ENCODE measurements at regions not wholly inside any gene's neighbourhood (a gene's known extent, or its start where the extent isn't known, plus 50 kb on each side); places are given as distances from the start of the nearest gene placed in this dataset.
A peak's percentile ranks its signal among the peaks of the same experiment; 100 is the strongest.

DNA sequence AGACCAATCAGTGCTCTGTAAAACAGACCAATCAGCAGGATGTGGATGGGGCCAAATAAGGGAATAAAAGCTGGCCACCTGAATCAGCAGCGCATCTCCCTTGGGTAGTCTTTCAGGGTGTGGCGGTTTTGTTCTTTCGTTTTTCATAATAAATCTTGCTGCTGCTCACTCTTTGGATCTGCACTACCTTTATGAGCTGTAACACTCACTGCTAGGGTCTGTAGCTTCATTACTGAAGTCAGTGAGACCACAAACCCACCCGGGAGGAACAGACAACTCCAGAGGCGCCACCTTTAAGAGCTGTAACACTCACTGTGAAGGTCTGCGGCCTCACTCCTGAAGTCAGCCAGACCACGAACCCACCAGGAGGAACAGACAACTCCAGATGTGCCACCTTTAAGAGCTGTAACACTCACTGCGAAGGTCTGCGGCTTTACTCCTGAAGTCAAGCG is 175.5 kb upstream of the PDGFD start:
- H3K36me3 ChIP-seq = no peaks in the 10 kb centered on the region
- intact Hi-C loops (cut with DNase I; ENCODE audit: low total_unique reads) = no loop called here
- H3K27me3 ChIP-seq (replicated peaks in 1 of 7) = no peaks in the 10 kb centered on the region
- TF ChIP-seq, protein P1, sequence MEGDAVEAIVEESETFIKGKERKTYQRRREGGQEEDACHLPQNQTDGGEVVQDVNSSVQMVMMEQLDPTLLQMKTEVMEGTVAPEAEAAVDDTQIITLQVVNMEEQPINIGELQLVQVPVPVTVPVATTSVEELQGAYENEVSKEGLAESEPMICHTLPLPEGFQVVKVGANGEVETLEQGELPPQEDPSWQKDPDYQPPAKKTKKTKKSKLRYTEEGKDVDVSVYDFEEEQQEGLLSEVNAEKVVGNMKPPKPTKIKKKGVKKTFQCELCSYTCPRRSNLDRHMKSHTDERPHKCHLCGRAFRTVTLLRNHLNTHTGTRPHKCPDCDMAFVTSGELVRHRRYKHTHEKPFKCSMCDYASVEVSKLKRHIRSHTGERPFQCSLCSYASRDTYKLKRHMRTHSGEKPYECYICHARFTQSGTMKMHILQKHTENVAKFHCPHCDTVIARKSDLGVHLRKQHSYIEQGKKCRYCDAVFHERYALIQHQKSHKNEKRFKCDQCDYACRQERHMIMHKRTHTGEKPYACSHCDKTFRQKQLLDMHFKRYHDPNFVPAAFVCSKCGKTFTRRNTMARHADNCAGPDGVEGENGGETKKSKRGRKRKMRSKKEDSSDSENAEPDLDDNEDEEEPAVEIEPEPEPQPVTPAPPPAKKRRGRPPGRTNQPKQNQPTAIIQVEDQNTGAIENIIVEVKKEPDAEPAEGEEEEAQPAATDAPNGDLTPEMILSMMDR (IDR thresholded peaks at IDR 0.05 in 8 of 11, conservative IDR thresholded peaks at IDR 0.05 in 3 of 11) = no peak
- no peak for TF ChIP-seq POLR2AphosphoS5 (IDR thresholded peaks at IDR 0.05)
- no peak overlapping the region for H3K27ac ChIP-seq
- H3K4me1 ChIP-seq = no peaks in the 10 kb centered on the region
- 77 to 89% (median 83%) methylated on average over 10 of the region's 10 CpGs for WGBS, 5 donors
- no peak overlapping the region for H3K4me3 ChIP-seq
- no peak for DNase-seq
- no peaks in the 10 kb centered on the region for H3K9me3 ChIP-seq

DNA sequence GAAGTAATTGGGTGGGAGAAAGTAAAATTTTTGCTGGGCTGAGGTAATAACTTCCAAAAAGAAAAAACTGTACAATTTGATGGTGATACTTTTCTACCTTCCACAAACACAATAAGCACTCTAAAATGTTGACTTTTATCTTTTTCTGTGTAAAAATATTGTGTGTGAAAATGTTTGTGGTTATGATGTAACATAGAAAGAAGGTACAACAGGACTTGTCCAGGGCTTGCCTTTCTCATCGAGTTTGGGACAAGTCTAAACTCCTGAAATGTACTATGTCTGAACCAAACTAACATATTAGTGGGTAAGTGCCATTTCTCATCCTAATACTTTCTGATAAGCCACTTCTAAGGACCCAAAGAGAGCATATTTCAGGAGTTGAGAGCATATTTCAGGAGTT is 174.2 kb upstream of the PDGFD start:
- Histone ChIP-seq H3K27ac (no peak overlapping the region), H3K27me3 (replicated peaks in 1 of 7) (no peaks in the 10 kb centered on the region), H3K4me1 (no peaks in the 10 kb centered on the region), H3K4me3 (no peak overlapping the region), H3K36me3 (no peaks in the 10 kb centered on the region), H3K9me3 (no peaks in the 10 kb centered on the region)
- WGBS, 5 donors = 80 to 91% (median 87%) methylated on average over 1 of the region's 1 CpG
- TF ChIP-seq, protein P1 (IDR thresholded peaks at IDR 0.05 in 8 of 11, conservative IDR thresholded peaks at IDR 0.05 in 3 of 11) = no peak
- TF ChIP-seq POLR2AphosphoS5 (IDR thresholded peaks at IDR 0.05) = no peak
- no peak for TF ChIP-seq POLR2A (IDR thresholded peaks at IDR 0.05)
- intact Hi-C loops (cut with DNase I; ENCODE audit: low total_unique reads) = no loop called here
- DNase-seq = no peak

DNA sequence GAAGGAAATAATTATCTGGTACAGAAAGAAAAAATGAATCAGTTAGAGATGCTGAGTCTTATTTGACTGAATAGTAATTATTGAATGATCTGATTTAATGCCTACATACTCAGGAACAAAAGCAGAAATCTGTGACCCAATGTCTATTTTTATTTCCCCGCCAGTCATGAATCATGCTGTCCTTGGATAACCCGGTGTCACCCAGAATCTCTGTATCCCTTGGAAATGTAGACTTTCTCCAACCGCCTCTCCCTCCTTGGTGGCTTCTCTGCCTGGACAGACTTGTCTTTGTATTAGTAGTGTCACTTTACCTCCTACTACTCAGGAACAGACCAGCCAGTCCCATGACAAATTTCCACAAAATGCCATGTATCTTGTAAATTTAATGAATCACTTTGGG is 173.3 kb upstream of the PDGFD start:
- no peaks in the 10 kb centered on the region for H3K9me3 ChIP-seq
- 87 to 92% (median 89%) methylated on average over 3 of the region's 3 CpGs for WGBS, 5 donors
- TF ChIP-seq POLR2AphosphoS5 (IDR thresholded peaks at IDR 0.05) (no peak), POLR2A (IDR thresholded peaks at IDR 0.05) (no peak)
- TF ChIP-seq, protein P1 (IDR thresholded peaks at IDR 0.05 in 8 of 11, conservative IDR thresholded peaks at IDR 0.05 in 3 of 11) = no peak
- no peak for DNase-seq
- H3K27ac ChIP-seq = no peak overlapping the region
- no peaks in the 10 kb centered on the region for H3K4me1 ChIP-seq
- no peak overlapping the region for H3K4me3 ChIP-seq
- intact Hi-C loops (cut with DNase I; ENCODE audit: low total_unique reads) = no loop called here
- no peaks in the 10 kb centered on the region for H3K27me3 ChIP-seq (replicated peaks in 1 of 7)
- H3K36me3 ChIP-seq = no peaks in the 10 kb centered on the region

DNA sequence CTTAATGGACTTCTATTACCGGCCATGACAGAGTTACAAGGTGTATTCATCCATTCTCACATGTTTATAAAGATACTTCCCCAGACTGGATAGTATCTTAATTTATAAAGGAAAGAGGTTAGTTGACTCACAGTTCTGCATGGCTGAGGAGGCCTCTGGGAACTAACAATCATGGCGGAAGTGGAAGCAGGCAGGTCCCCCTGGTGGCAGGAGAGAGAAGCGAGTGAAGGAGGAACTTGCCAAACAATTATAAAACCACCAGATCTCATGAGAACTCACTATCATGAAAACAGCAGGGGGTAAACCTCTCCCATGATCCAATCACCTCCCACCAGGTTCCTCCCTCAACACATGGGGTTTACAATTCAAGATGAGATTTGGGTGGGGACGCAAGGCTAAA is 170.0 kb upstream of the PDGFD start:
- TF ChIP-seq, protein P1 (IDR thresholded peaks at IDR 0.05 in 8 of 11, conservative IDR thresholded peaks at IDR 0.05 in 3 of 11) = peak in 1 of 11 experiments; percentile 29
- no peak for TF ChIP-seq POLR2A (IDR thresholded peaks at IDR 0.05)
- TF ChIP-seq POLR2AphosphoS5 (IDR thresholded peaks at IDR 0.05) = no peak
- DNase-seq = no peak
- Histone ChIP-seq H3K36me3 (no peaks in the 10 kb centered on the region), H3K27me3 (replicated peaks in 1 of 7) (no peaks in the 10 kb centered on the region), H3K9me3 (no peaks in the 10 kb centered on the region), H3K4me3 (no peak overlapping the region), H3K4me1 (no peaks in the 10 kb centered on the region), H3K27ac (no peak overlapping the region)
- WGBS, 5 donors = 88 to 92% (median 90%) methylated on average over 4 of the region's 4 CpGs
- intact Hi-C loops (cut with DNase I; ENCODE audit: low total_unique reads) = no loop called here
